Pancreas (tissue), 10 donors: ENCODE measurements at regions not wholly inside any gene's neighbourhood (a gene's known extent, or its start where the extent isn't known, plus 50 kb on each side); places are given as distances from the start of the nearest gene placed in this dataset.

ENCODE experiments used
- ATAC-seq, 4 donors: fragments of 200-7000 bp; cut with Tn5 transposase; one replicate each; pipeline versions ENCODE4 v1.8.0 to v1.9.1; 2020; ENCODE audit warnings: mild to moderate bottlenecking in 4 of 4, moderate library complexity in 4 of 4
- DNase-seq, 6 donors: peaks; one replicate each; pipeline ENCODE4 v3.0.0-alpha.2; 2020
- FAIRE-seq: peaks from 2 replicates; lab custom pipeline; 2012; peaks lifted over from hg19 to GRCh38; lab: Jason Lieb, UNC
- H3K27ac ChIP-seq, 4 donors: fragments of 200-600 bp; sonication (generic); 1 replicate in 3 of 4; 2 replicates in 1 of 4; pipeline versions ENCODE4 v1.5.0 to v1.8.0; 2020
- H3K27me3 ChIP-seq, 4 donors: fragments of 200-600 bp; one replicate each; pipeline ENCODE4 v1.8.0; 2021
- H3K36me3 ChIP-seq, 3 donors: fragments of 200-600 bp; sonication (generic) in 1 of 3; one replicate each; pipeline versions ENCODE4 v1.5.0 to v1.8.0; 2020 to 2021
- H3K4me1 ChIP-seq, 3 donors: fragments of 200-600 bp; one replicate each; pipeline ENCODE4 v1.8.0; 2021
- H3K4me3 ChIP-seq, 4 donors: fragments of 200-600 bp; sonication (generic) in 2 of 4; one replicate each; pipeline versions ENCODE4 v1.5.0 to v1.8.0; 2020 to 2021
- H3K9me3 ChIP-seq, 4 donors: fragments of 200-600 bp; one replicate each; pipeline ENCODE4 v1.8.0; 2021
- CTCF ChIP-seq, 4 donors: fragments of 200-600 bp; sonication (generic) in 3 of 4; IDR thresholded peaks; one replicate each; pipeline versions ENCODE4 v1.5.0 to v1.8.0; 2021; ENCODE audit warnings: antibody characterized with exemption in 4 of 4
- WGBS, 2 donors: extraction: QIAGEN DNeasy Blood & Tissue Kit; methylation state at CpG; one replicate each; pipeline ENCODE4 v1.1.7; 2013; 5-methylcytosine and 5-hydroxymethylcytosine counted together
- intact Hi-C, 3 donors: fragments of 100-400 bp; cut with DNase I; formaldehyde crosslinking; loops; one replicate each; pipeline versions ENCODE4 v1.11.1 to v1.14.2; 2022
- donor health status: healthy with polysubstance abuse.
- donor health status: DM: no; HTN: no; CAD: no; lungs with moderate emphysema.
- donor health status: DM: no; HTN: no; CAD: no.
- donor health status: control.
- donor health status: control.
- donor health status: Bipolar disorder and iron deficiency.
- donor health status: DM: yes; HTN: yes; CAD: no.
- donor health status: DM: no; HTN: no; CAD: no.
- donor health status: DM: no; HTN: no; CAD: no.
- donor health status: DM: yes; HTN: yes; CAD: no.

DNA sequence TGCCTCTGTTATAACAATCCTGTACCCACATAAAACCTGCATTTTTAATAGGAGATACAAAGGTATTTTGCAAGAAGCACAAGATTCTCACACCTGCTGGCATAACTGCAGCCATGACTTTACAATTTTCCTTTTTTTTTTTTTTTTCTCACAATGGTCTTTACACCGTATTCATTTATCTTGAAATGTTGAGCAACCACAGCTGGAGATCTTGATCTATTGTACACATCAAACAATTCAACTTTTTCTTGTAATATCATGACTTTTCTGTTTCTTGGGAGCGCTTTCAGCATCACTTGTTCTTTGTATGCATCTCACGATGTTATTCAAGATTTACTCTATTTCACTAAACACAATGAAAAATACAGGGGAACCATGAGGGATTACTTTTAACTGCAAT is 651.4 kb downstream of the KCNT2 start:
- H3K4me1 ChIP-seq, result no peaks in the 10 kb centered on the region
- TF ChIP-seq CTCF (IDR thresholded peaks at IDR 0.05), result no peak
- H3K27me3 ChIP-seq, result no peaks in the 10 kb centered on the region
- no peak overlapping the region for H3K4me3 ChIP-seq
- no peaks in the 10 kb centered on the region for H3K36me3 ChIP-seq
- FAIRE-seq, result no peak
- intact Hi-C loops, result no loop called here
- H3K9me3 ChIP-seq, result no peaks in the 10 kb centered on the region
- no peak for DNase-seq
- H3K27ac ChIP-seq, result no peak overlapping the region
- WGBS, 2 donors, result 64 to 70% methylated on average over 3 of the region's 3 CpGs
- ATAC-seq, result no peak

DNA sequence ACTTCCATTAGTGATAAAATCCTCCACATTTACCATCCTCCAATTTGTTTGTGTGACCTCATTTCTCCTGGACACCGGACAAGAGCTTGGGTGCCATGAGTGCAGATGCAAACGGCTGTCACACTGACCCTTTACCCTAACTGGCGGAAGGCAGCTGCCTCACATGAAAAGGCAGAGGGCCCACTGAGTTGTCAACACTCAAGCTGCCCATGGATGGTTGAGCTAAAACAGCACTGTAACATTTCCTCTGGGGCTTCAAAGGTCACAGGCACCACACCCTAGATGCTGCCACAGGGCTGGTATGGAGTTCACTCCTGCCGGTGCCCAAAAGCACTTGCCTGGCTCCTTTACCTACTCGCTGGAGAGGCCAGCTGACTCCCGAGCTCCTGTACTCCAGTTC is 653.4 kb downstream of the KCNT2 start:
- FAIRE-seq (no peak), DNase-seq (no peak), ATAC-seq (no peak)
- TF ChIP-seq CTCF (IDR thresholded peaks at IDR 0.05), result no peak
- Histone ChIP-seq H3K4me3 (no peak overlapping the region), H3K27me3 (no peaks in the 10 kb centered on the region), H3K9me3 (no peaks in the 10 kb centered on the region), H3K4me1 (no peaks in the 10 kb centered on the region), H3K27ac (no peak overlapping the region), H3K36me3 (no peaks in the 10 kb centered on the region)
- 58 to 70% methylated on average over 6 of the region's 6 CpGs for WGBS, 2 donors
- intact Hi-C loops, result no loop called here

- Histone ChIP-seq H3K36me3 (no peaks in the 10 kb centered on the region), H3K27ac (no peak overlapping the region), H3K27me3 (no peaks in the 10 kb centered on the region), H3K4me1 (no peaks in the 10 kb centered on the region), H3K9me3 (no peaks in the 10 kb centered on the region), H3K4me3 (no peak overlapping the region)
- 41 to 67% methylated on average over 2 of the region's 2 CpGs for WGBS, 2 donors
- no peak for FAIRE-seq
- no peak for ATAC-seq
- no peak for DNase-seq
- intact Hi-C loops, result no loop called here
- TF ChIP-seq CTCF (IDR thresholded peaks at IDR 0.05), result no peak
Observed at GRCh38 chr1:195951313-195951712, 656.9 kb downstream of the KCNT2 start.

- H3K9me3 ChIP-seq, result no peaks in the 10 kb centered on the region
- H3K27ac ChIP-seq, result no peak overlapping the region
- no peaks in the 10 kb centered on the region for H3K27me3 ChIP-seq
- ATAC-seq (no peak), FAIRE-seq (no peak), DNase-seq (peak in 1 of 6 donors; percentile 46)
- no peaks in the 10 kb centered on the region for H3K4me1 ChIP-seq
- 66 to 77% methylated on average over 22 of the region's 22 CpGs for WGBS, 2 donors
- H3K36me3 ChIP-seq, result no peaks in the 10 kb centered on the region
- TF ChIP-seq CTCF (IDR thresholded peaks at IDR 0.05), result no peak
- H3K4me3 ChIP-seq, result no peak overlapping the region
- intact Hi-C loops, result no loop called here
Observed at GRCh38 chr1:195948123-195948895, 659.9 kb downstream of the KCNT2 start.

DNA sequence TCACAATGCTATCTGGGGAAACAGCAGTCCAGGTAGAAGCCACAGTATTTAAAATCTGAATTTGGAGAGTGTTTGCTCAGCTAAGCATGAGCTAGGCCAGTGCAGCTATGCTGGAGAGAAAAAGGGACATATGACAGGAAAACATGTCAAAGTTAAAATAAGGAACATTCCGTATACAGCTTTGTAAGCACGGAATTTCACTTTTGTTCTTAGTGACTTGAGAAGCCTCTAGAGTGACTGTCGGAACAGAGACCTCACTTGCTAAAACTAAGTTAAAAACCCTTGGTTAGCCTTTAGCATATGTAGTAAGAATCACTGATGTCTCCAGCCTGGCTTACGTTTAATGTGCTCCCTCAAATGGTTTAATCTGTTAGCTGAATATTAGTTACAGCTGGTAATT is 661.7 kb downstream of the KCNT2 start:
- no peaks in the 10 kb centered on the region for H3K27me3 ChIP-seq
- no peaks in the 10 kb centered on the region for H3K4me1 ChIP-seq
- ATAC-seq (no peak), DNase-seq (no peak), FAIRE-seq (no peak)
- H3K27ac ChIP-seq, result no peak overlapping the region
- H3K36me3 ChIP-seq, result no peaks in the 10 kb centered on the region
- no peak for TF ChIP-seq CTCF (IDR thresholded peaks at IDR 0.05)
- intact Hi-C loops, result no loop called here
- H3K9me3 ChIP-seq, result no peaks in the 10 kb centered on the region
- no peak overlapping the region for H3K4me3 ChIP-seq
- 56 to 71% methylated on average over 4 of the region's 4 CpGs for WGBS, 2 donors
